ENCODE measurements at regions not wholly inside any gene's neighbourhood (a gene's known extent, or its start where the extent isn't known, plus 50 kb on each side); places are given as distances from the start of the nearest gene placed in this dataset.
"Not testable (repeated sequence)": the region's sequence is repeated elsewhere in the genome, so short reads cannot be mapped to it uniquely, and the experiment has no call there.

DNA sequence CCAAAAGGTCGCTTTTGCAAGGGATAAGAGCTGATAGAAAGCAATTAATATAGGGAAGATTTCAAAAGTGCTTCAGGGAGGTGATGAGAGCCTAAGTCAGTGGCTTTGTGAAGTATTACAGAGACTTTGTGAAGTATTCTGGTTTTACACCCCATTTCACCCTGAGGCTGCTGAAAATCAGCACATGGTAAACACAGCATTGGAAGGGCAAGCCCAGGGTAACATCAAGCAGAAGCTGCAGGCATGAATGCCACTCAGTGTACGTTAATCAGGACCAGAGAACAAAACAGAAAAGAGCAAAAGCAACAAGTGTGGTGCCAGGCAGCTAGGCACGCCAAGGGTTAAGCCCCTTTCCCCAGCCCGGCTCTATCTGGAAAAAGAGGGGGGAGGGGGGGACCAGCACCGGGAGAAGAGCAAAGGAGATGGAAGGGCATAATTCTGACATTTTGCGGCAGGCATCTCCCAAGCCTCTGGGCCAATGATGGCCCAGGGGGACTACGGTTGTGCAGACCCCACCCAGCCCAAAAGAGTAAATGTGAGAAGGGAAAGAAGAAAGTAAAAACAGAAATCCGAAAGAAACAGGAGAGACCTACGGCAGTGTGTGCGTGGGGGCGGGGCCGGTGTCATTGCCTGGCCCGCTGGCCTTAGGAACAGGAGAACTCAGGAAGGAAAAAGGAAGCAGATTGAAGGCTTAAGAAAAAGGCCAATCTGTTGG is 58.9 kb downstream of the DHRS2 start:
- DNase-seq, result no peak

DNA sequence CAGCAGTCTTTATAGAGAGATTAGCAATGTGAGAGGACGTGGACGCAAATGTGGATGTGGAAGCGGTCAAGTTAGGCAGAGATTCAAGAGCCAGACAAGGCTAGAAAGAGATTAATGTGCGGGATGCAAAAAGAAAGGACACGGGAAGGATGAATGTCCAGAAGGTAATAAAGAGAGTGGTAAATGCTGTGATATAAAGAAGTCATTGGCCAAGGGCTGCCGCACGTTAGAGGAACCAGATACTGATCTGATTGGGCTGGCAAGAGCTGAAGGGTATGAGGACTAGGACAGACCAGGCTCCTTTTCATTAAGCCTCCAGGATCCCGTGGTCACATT is 59.5 kb downstream of the DHRS2 start:
- no peak for DNase-seq

GRCh38 chr14:23696701-23697239 is 60.6 kb downstream of the DHRS2 start:
- no peak for DNase-seq

GRCh38 chr14:23697680-23698079 is 61.5 kb downstream of the DHRS2 start:
- DNase-seq, result no peak

- no peak for DNase-seq
These were observed 66.7 kb downstream of the DHRS2 start for GRCh38 chr14:23702656-23703426.

GRCh38 chr14:23704890-23705289 is 68.7 kb downstream of the DHRS2 start:
- no peak for DNase-seq

DNA sequence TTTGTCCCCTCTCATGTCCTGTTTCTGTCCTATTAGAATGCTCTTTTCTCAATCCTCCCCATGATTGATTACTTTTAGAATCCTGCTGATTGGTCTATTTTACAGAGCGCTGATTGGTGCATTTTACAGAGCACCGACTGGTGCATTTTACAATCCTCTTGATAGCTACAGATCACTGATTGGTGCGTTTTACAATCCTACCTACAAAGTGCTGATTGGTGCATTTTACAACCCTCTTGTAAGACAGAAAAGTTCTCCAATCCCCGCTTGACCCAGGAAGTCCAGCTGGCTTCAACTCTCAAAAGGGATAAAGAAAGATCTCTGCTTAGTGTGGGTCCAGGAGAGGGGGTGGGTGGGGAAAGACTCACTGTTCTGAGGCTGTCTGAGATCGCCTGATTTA is 71.3 kb downstream of the DHRS2 start:
- DNase-seq, result no peak

DNA sequence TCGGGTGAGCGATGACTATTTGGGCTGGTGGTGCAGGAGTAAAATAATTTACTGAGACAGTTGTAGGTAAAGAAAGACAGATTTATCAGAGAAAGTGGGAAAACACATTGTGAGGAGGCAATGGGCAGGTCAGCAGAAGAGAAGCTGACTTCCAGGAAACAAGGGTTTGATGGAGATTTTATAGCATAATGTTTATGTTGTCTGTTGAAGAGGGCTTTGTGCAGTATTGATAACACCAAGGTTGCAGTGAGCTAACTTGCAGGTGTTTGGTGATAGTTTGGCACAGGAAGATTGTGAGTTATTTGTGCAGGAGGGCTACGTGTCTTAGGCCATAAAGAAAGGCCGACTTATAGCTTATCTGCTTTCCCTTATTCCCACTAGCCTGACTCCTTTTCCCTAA is 72.2 kb downstream of the DHRS2 start:
- DNase-seq, result no peak

- DNase-seq, result no peak
These were observed 73.8 kb downstream of the DHRS2 start for GRCh38 chr14:23709923-23710322.

- DNase-seq, result no peak
These were observed 76.1 kb downstream of the DHRS2 start for GRCh38 chr14:23712287-23712686.

DNA sequence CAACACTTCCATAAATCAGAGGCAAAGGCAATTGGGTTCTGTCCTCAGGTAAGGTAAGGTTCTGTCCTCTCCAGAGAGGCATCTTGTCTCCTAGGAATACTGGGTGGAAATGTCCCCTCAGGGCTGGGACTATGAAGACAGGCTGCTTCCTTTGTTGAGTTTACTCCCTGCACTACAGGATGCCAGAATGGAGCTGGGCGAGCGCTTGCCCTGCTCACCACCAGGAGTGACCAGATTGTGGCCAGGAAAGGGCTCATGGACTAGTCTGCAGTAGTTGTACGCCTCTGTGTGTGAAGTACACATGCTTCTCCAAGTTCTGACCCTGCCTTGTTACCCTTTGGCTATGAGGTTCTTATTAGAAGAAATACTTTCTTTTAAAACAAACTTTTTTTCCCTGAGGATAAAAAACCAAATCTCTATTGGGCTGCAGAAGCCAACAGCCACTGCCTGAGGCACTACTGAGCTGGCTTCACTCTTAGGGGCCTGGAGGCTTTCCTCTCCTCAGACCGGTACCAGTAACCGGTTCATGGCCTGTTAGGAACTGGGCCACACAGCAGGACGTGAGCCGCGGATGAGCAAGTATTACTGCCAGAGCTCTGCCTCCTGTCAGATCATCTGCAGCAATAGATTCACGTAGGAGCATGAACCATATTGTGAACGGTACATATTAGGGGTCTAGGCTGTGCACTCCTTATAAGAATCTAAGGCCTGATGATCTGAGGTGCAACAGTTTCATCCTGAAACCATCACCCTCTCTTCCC is 83.2 kb downstream of the DHRS2 start:
- DNase-seq, result no peak

GRCh38 chr14:23722675-23723074 is 86.5 kb downstream of the DHRS2 start:
- no peak for DNase-seq

DNA sequence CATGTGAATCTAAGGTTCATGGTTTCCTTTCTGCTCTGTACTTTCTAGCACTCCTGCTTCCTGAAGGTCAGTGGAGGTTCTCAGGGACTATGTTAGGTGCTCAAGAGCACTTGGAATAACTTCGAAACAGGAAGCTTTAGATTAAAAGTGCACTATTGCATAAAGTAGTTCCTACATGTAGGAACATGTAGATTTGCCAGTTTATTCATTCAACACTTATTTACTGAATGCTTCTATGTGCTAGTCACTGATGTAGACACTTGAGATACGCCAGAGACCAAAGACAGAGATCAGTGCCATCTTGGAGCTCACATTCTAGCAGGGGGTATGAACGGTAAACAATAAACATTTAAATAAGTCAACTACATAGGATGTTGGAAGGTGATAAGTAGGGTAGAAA is 87.7 kb downstream of the DHRS2 start:
- DNase-seq, result no peak

- DNase-seq, result no peak
These were observed 89.4 kb downstream of the DHRS2 start for GRCh38 chr14:23725528-23725927.

DNA sequence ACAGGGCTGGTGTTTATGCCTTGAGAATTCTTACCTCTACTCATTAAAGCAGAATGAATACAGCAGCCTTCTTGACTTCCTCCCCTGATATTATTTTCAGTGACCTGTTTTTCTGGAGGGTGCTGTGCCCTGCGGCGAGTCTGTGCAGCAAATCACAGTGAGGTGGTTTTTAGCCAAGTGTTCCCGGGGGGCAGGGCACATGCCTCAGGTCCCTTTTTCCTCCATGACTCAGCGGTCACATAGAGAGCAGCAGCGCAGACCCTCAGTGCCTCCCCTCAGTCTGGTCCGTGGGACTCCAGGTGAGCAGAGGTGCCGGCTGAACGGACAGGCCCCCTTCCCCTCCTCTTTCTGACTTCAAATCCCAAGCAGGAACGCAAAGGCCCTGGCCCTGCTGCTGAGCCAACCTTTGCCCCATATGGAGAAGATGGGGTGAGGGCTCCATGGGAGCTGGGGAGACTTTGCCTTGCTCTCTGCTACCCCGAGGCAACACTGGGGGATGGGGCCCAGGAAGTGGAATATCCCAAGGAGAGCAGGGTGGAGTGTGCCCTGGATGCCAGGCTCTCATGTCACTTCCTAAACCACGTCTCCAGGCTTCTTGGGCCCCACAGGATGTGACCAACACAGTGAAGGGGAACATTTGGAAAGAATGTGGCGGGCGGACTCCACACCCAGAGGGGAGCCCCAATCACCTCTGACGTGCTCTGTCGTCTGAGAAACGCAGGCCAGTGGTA is 90.0 kb downstream of the DHRS2 start:
- no peak for DNase-seq

GRCh38 chr14:23727566-23728335 is 91.6 kb downstream of the DHRS2 start:
- DNase-seq, result peak; percentile 3

GRCh38 chr14:23728791-23729190 is 92.6 kb downstream of the DHRS2 start:
- no peak for DNase-seq

- DNase-seq, result no peak
These were observed 93.7 kb downstream of the DHRS2 start for GRCh38 chr14:23729720-23730387.

DNA sequence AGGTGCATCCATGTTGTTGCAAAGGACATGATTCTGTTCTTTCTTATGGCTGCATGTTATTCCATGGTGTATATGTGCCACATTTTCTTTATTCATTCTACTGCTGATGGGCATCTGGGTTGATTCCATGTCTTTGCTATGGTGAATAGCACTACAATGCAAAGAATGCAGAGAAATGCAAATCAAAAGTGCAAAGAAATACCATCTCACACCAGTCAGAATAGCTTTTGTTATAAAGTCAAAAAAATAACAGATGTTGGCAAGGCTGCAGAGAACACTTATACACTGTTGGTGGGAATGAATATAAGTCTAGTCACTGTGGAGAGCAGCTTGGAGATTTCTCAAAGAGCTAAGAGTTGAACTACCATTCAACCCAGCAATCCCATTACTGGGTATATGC is 99.2 kb downstream of the DHRS2 start:
- no peak for DNase-seq

DNA sequence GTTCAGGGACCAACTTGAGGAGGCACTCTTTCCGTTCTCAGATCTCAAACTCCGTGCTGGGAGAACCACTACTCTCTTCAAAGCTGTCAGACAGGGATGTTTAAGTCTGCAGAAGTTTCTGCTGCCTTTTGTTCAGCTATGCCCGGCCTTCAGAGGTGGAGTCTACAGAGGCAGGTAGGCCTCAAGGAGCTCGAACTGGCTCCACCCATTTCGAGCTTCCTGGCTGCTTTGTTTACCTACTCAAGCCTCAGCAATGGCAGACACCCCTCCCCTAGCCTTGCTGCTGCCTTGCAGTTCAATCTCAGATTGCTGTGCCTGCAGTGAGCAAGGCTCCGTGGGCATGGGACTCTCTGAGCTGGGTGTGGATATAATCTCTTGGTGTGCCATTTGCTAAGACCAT is 108.2 kb downstream of the DHRS2 start:
- not testable (repeated sequence) for DNase-seq

GRCh38 chr14:23750357-23750756 is 114.2 kb downstream of the DHRS2 start:
- DNase-seq, result no peak

DNA sequence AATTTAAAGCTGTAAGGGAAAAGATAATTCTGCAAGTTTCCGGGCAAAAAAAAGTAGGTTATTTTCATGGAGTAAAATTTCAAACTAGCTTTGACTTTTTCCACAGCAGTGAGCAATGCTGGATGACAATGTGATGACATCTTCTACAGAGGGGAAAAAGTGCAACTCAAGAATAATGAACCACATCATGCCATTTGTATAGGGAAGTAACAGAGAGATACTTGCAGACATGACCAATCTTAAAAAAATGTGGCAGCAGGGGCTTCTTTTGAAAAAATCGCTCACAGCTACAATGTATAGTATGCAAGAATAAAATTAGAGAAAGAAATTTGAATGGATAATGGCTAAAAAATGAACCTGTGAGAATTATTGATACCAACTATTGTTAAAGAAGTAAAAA is 115.5 kb downstream of the DHRS2 start:
- DNase-seq, result no peak
